ENCODE measurements at regions not wholly inside any gene's neighbourhood (a gene's known extent, or its start where the extent isn't known, plus 50 kb on each side); places are given as distances from the start of the nearest gene placed in this dataset.

GRCh38 chr21:18164933-18165332, 79.7 kb upstream of the CHODL start:
- no peaks in the 10 kb centered on the region; the same call in 1 of the 2 replicates for H3K27me3 Mint-ChIP-seq (ENCODE audit: insufficient read depth)
- no peak overlapping the region for H3K4me3 Mint-ChIP-seq
- peaks cover 76% of the 10 kb centered on the region for H3K9me3 Mint-ChIP-seq
- H3K4me1 Mint-ChIP-seq (ENCODE audit: low read depth) = no peaks in the 10 kb centered on the region
- no peak overlapping the region for H3K27ac Mint-ChIP-seq
- DNase-seq = no peak
- no peak for TF ChIP-seq CTCF (IDR thresholded peaks at IDR 0.05)
- no peaks in the 10 kb centered on the region for H3K36me3 Mint-ChIP-seq (ENCODE audit: low read depth)

GRCh38 chr21:18164483-18164882, 80.2 kb upstream of the CHODL start:
- no peak for TF ChIP-seq CTCF (IDR thresholded peaks at IDR 0.05)
- no peaks in the 10 kb centered on the region for H3K4me1 Mint-ChIP-seq (ENCODE audit: low read depth)
- no peak overlapping the region for H3K4me3 Mint-ChIP-seq
- H3K27ac Mint-ChIP-seq = no peak overlapping the region
- no peaks in the 10 kb centered on the region for H3K36me3 Mint-ChIP-seq (ENCODE audit: low read depth)
- peaks cover 77% of the 10 kb centered on the region for H3K9me3 Mint-ChIP-seq
- no peaks in the 10 kb centered on the region; the same call in 1 of the 2 replicates for H3K27me3 Mint-ChIP-seq (ENCODE audit: insufficient read depth)
- DNase-seq = no peak

- no peak overlapping the region for H3K4me3 Mint-ChIP-seq
- TF ChIP-seq CTCF (IDR thresholded peaks at IDR 0.05) = no peak
- H3K27ac Mint-ChIP-seq = no peak overlapping the region
- no peaks in the 10 kb centered on the region for H3K4me1 Mint-ChIP-seq (ENCODE audit: low read depth)
- H3K36me3 Mint-ChIP-seq (ENCODE audit: low read depth) = no peaks in the 10 kb centered on the region
- DNase-seq = no peak
- H3K9me3 Mint-ChIP-seq = peaks cover 78% of the 10 kb centered on the region
- no peaks in the 10 kb centered on the region; the same call in 1 of the 2 replicates for H3K27me3 Mint-ChIP-seq (ENCODE audit: insufficient read depth)
Observed at GRCh38 chr21:18163956-18164355, 80.7 kb upstream of the CHODL start.

GRCh38 chr21:18161841-18162240, 82.8 kb upstream of the CHODL start:
- no peaks in the 10 kb centered on the region for H3K4me1 Mint-ChIP-seq (ENCODE audit: low read depth)

GRCh38 chr21:18157406-18157805, 87.2 kb upstream of the CHODL start:
- Mint-ChIP-seq H3K9me3 (peaks cover 72% of the 10 kb centered on the region), H3K27ac (no peak overlapping the region), H3K27me3 (ENCODE audit: insufficient read depth) (no peaks in the 10 kb centered on the region; the same call in 1 of the 2 replicates), H3K4me3 (no peak overlapping the region), H3K36me3 (ENCODE audit: low read depth) (no peaks in the 10 kb centered on the region), H3K4me1 (ENCODE audit: low read depth) (no peaks in the 10 kb centered on the region)
- no peak for TF ChIP-seq CTCF (IDR thresholded peaks at IDR 0.05)
- DNase-seq = no peak

More at GRCh38 chr21:18161841-18162240, 82.8 kb upstream of the CHODL start:
- Mint-ChIP-seq H3K9me3 (peaks cover 72% of the 10 kb centered on the region), H3K27me3 (ENCODE audit: insufficient read depth) (no peaks in the 10 kb centered on the region; the same call in 1 of the 2 replicates), H3K27ac (no peak overlapping the region), H3K36me3 (ENCODE audit: low read depth) (no peaks in the 10 kb centered on the region), H3K4me3 (no peak overlapping the region)
- no peak for DNase-seq
- TF ChIP-seq CTCF (IDR thresholded peaks at IDR 0.05) = no peak

Data from HFFc6 (cell line).